Sigmoid colon (tissue), 6 donors: ENCODE measurements at regions not wholly inside any gene's neighbourhood (a gene's known extent, or its start where the extent isn't known, plus 50 kb on each side); places are given as distances from the start of the nearest gene placed in this dataset.
"Not testable (repeated sequence)": the region's sequence is repeated elsewhere in the genome, so short reads cannot be mapped to it uniquely, and the experiment has no call there.

Experiments used
- DNase-seq: peaks from one replicate; pipeline ENCODE4 v3.0.0-alpha.2; 2019
- H3K27ac ChIP-seq, 4 donors: fragments of 200-600 bp; sonication (generic); one replicate each; pipeline ENCODE4 v1.5.1; 2016 to 2019; ENCODE audit warnings: mild to moderate bottlenecking in 1 of 4
- H3K27me3 ChIP-seq, 3 donors: fragments of 200-600 bp; sonication (generic); one replicate each; pipeline ENCODE4 v1.5.1; 2019; ENCODE audit warnings: mild to moderate bottlenecking in 1 of 3
- H3K36me3 ChIP-seq, 4 donors: fragments of 200-600 bp; sonication (generic); one replicate each; pipeline ENCODE4 v1.5.1; 2016 to 2019
- H3K4me1 ChIP-seq, 4 donors: fragments of 200-600 bp; sonication (generic); one replicate each; pipeline ENCODE4 v1.5.1; 2017 to 2019
- H3K4me3 ChIP-seq, 4 donors: fragments of 200-600 bp; sonication (generic); one replicate each; pipeline ENCODE4 v1.5.1; 2017 to 2019; ENCODE audit warnings: mild to moderate bottlenecking in 2 of 4, moderate library complexity in 1 of 4
- H3K9me3 ChIP-seq, 4 donors: fragments of 200-600 bp in 3 of 4; sonication (generic) in 3 of 4; one replicate each; pipeline versions ENCODE4 v1.5.1 to v1.6.1; 2013 to 2019
- CTCF ChIP-seq, 4 experiments: fragments of 450-650 bp in 3 of 4; fragments of 200-600 bp in 1 of 4; IDR thresholded peaks; one replicate each; pipeline ENCODE4 v1.5.1; 2016 to 2019; ENCODE audit warnings: antibody characterized with exemption in 4 of 4, mild to moderate bottlenecking in 3 of 4, moderate library complexity in 2 of 4
- EP300 ChIP-seq, 4 donors: sonication (generic); formaldehyde crosslinking; IDR thresholded peaks; one replicate each; pipeline ENCODE4 v1.6.1; 2017; ENCODE audit warnings: antibody characterized with exemption in 4 of 4
- POLR2A ChIP-seq, 2 donors: fragments of 450-650 bp; IDR thresholded peaks; one replicate each; pipeline ENCODE4 v1.6.1; 2016; ENCODE audit warnings: antibody characterized with exemption in 2 of 2, mild to moderate bottlenecking in 2 of 2, moderate library complexity in 2 of 2
- POLR2AphosphoS5 ChIP-seq, 4 donors: sonication (generic); formaldehyde crosslinking; IDR thresholded peaks; one replicate each; pipeline ENCODE4 v1.6.1; 2017; ENCODE audit warnings: antibody characterized with exemption in 4 of 4
- WGBS, 2 donors: extraction: QIAGEN DNeasy Blood & Tissue Kit; methylation state at CpG; one replicate each; pipeline ENCODE4 v1.1.7; 2013; 5-methylcytosine and 5-hydroxymethylcytosine counted together
- intact Hi-C: fragments of 100-400 bp; cut with DNase I; formaldehyde crosslinking; loops from one replicate; pipeline ENCODE4 v1.15.1; 2023
- donor health status: healthy with polysubstance abuse.
- donor health status: healthy.

- no peaks in the 10 kb centered on the region for H3K36me3 ChIP-seq
- no peak overlapping the region for H3K4me3 ChIP-seq
- no peaks in the 10 kb centered on the region for H3K27me3 ChIP-seq
- DNase-seq: no peak
- no peaks in the 10 kb centered on the region for H3K4me1 ChIP-seq
- intact Hi-C loops: no loop called here
- TF ChIP-seq POLR2A (IDR thresholded peaks at IDR 0.05) (no peak), POLR2AphosphoS5 (IDR thresholded peaks at IDR 0.05) (no peak)
- no peaks in the 10 kb centered on the region for H3K9me3 ChIP-seq
- H3K27ac ChIP-seq: no peak overlapping the region
Observed at GRCh38 chr10:21130108-21130507, 233.0 kb upstream of the NEBL start.

GRCh38 chr10:21125471-21126228 lies 228.5 kb upstream of the NEBL start:
- no peaks in the 10 kb centered on the region for H3K27me3 ChIP-seq
- H3K36me3 ChIP-seq: no peaks in the 10 kb centered on the region
- no peak for DNase-seq
- H3K4me3 ChIP-seq: no peak overlapping the region
- 81 to 82% methylated on average over 10 of the region's 10 CpGs for WGBS, 2 donors
- intact Hi-C loops: no loop called here
- TF ChIP-seq POLR2A (IDR thresholded peaks at IDR 0.05) (no peak), EP300 (IDR thresholded peaks at IDR 0.05) (no peak), POLR2AphosphoS5 (IDR thresholded peaks at IDR 0.05) (no peak), CTCF (IDR thresholded peaks at IDR 0.05) (no peak)
- no peak overlapping the region for H3K27ac ChIP-seq
- H3K4me1 ChIP-seq: no peaks in the 10 kb centered on the region
- H3K9me3 ChIP-seq: no peaks in the 10 kb centered on the region

- no peak for TF ChIP-seq POLR2A (IDR thresholded peaks at IDR 0.05)
- TF ChIP-seq EP300 (IDR thresholded peaks at IDR 0.05): no peak
- TF ChIP-seq POLR2AphosphoS5 (IDR thresholded peaks at IDR 0.05): no peak
- TF ChIP-seq CTCF (IDR thresholded peaks at IDR 0.05): no peak
- no peaks in the 10 kb centered on the region for H3K9me3 ChIP-seq
- DNase-seq: no peak
- intact Hi-C loops: no loop called here
- H3K4me3 ChIP-seq: no peak overlapping the region
- no peaks in the 10 kb centered on the region for H3K27me3 ChIP-seq
- H3K36me3 ChIP-seq: no peaks in the 10 kb centered on the region
- no peaks in the 10 kb centered on the region for H3K4me1 ChIP-seq
- H3K27ac ChIP-seq: no peak overlapping the region
Observed at GRCh38 chr10:21122907-21123306, 225.8 kb upstream of the NEBL start.

- intact Hi-C loops, H3K27me3 ChIP-seq, H3K4me3 ChIP-seq, DNase-seq, H3K36me3 ChIP-seq, H3K27ac ChIP-seq, H3K9me3 ChIP-seq, H3K4me1 ChIP-seq: not testable (repeated sequence)
- 95 to 96% methylated on average over 3 of the region's 3 CpGs for WGBS, 2 donors
Observed at GRCh38 chr10:21121822-21122221, 224.7 kb upstream of the NEBL start.

- H3K27ac ChIP-seq: no peak overlapping the region
- no peak for TF ChIP-seq EP300 (IDR thresholded peaks at IDR 0.05)
- no peak for TF ChIP-seq POLR2AphosphoS5 (IDR thresholded peaks at IDR 0.05)
- no peak for TF ChIP-seq POLR2A (IDR thresholded peaks at IDR 0.05)
- no peak for TF ChIP-seq CTCF (IDR thresholded peaks at IDR 0.05)
- WGBS, 2 donors: 78 to 84% methylated on average over 4 of the region's 4 CpGs
- intact Hi-C loops: no loop called here
- no peaks in the 10 kb centered on the region for H3K4me1 ChIP-seq
- H3K36me3 ChIP-seq: no peaks in the 10 kb centered on the region
- no peak for DNase-seq
- no peaks in the 10 kb centered on the region for H3K9me3 ChIP-seq
- H3K4me3 ChIP-seq: no peak overlapping the region
- no peaks in the 10 kb centered on the region for H3K27me3 ChIP-seq
Observed at GRCh38 chr10:21114683-21115082, 217.6 kb upstream of the NEBL start.

GRCh38 chr10:21110358-21110757 lies 213.2 kb upstream of the NEBL start:
- no peak for DNase-seq

GRCh38 chr10:21106931-21107330 lies 209.8 kb upstream of the NEBL start:
- H3K4me3 ChIP-seq, H3K36me3 ChIP-seq, H3K9me3 ChIP-seq, H3K27ac ChIP-seq, intact Hi-C loops, H3K4me1 ChIP-seq, DNase-seq, H3K27me3 ChIP-seq: not testable (repeated sequence)
- 81 to 90% methylated on average over 4 of the region's 4 CpGs for WGBS, 2 donors

More at GRCh38 chr10:21110358-21110757, 213.2 kb upstream of the NEBL start:
- TF ChIP-seq POLR2A (IDR thresholded peaks at IDR 0.05) (no peak), CTCF (IDR thresholded peaks at IDR 0.05) (no peak), EP300 (IDR thresholded peaks at IDR 0.05) (no peak), POLR2AphosphoS5 (IDR thresholded peaks at IDR 0.05) (no peak)
- H3K4me3 ChIP-seq: no peak overlapping the region
- no peaks in the 10 kb centered on the region for H3K36me3 ChIP-seq
- H3K27ac ChIP-seq: no peak overlapping the region
- H3K27me3 ChIP-seq: no peaks in the 10 kb centered on the region
- H3K9me3 ChIP-seq: peaks cover 0 to 3% (median 0%) of the 10 kb centered on the region in 4 donors
- 85 to 88% methylated on average over 2 of the region's 2 CpGs for WGBS, 2 donors
- H3K4me1 ChIP-seq: no peaks in the 10 kb centered on the region
- intact Hi-C loops: no loop called here

- intact Hi-C loops, DNase-seq, H3K4me3 ChIP-seq, H3K4me1 ChIP-seq, H3K36me3 ChIP-seq, H3K9me3 ChIP-seq, H3K27me3 ChIP-seq, H3K27ac ChIP-seq: not testable (repeated sequence)
- WGBS, 2 donors: 63 to 65% methylated on average over 3 of the region's 3 CpGs
Observed at GRCh38 chr10:21105331-21105730, 208.2 kb upstream of the NEBL start.
